Activated B cell treated with CpG ODN at 0.5 μM for 24 hours (primary cell): ENCODE measurements at regions not wholly inside any gene's neighbourhood (a gene's known extent, or its start where the extent isn't known, plus 50 kb on each side); places are given as distances from the start of the nearest gene placed in this dataset.

Source experiments
- ATAC-seq: fragments of 200-7000 bp; cut with Tn5 transposase; one replicate; pipeline ENCODE4 v1.10.0; 2021; ENCODE audit warnings: low read depth, mild to moderate bottlenecking, moderate library complexity
- CTCF ChIA-PET: fragments of 350-600 bp; sonication (Branson Sonifier 250); formaldehyde crosslinking; loops from one replicate; lab custom pipeline; 2021; ENCODE audit warnings: antibody characterized with exemption; lab: Charles Lee
- POLR2A ChIA-PET: fragments of 350-600 bp; sonication (Branson Sonifier 250); formaldehyde crosslinking; loops from one replicate; lab custom pipeline; 2021; ENCODE audit warnings: antibody characterized with exemption; lab: Charles Lee
- DNase-seq: peaks from one replicate; pipeline ENCODE4 v3.0.0; 2022
- H3K27ac Mint-ChIP-seq: one replicate; pipeline ENCODE4 v1.8.0; 2020; ENCODE audit warnings: mixed read lengths
- H3K27me3 Mint-ChIP-seq: one replicate; pipeline ENCODE4 v1.8.0; 2021; ENCODE audit warnings: mixed read lengths
- H3K36me3 Mint-ChIP-seq: one replicate; pipeline ENCODE4 v1.8.0; 2021; ENCODE audit warnings: low read depth, mixed read lengths
- H3K4me1 Mint-ChIP-seq: one replicate; pipeline ENCODE4 v1.8.0; 2021; ENCODE audit warnings: mixed read lengths
- H3K4me3 Mint-ChIP-seq: one replicate; pipeline ENCODE4 v1.8.0; 2020; ENCODE audit warnings: mild to moderate bottlenecking, mixed read lengths
- H3K9me3 Mint-ChIP-seq: one replicate; pipeline ENCODE4 v1.8.0; 2020; ENCODE audit warnings: mixed read lengths
- CTCF ChIP-seq: fragments of 200-600 bp; IDR thresholded peaks from one replicate; pipeline ENCODE4 v1.8.0; 2022; ENCODE audit warnings: antibody characterized with exemption, mild to moderate bottlenecking
- intact Hi-C: fragments of 100-400 bp; cut with micrococcal nuclease; formaldehyde crosslinking; loops from one replicate; pipeline ENCODE4 v1.15.1; 2024

- DNase-seq (no peak), ATAC-seq (no peak)
- Mint-ChIP-seq H3K27ac (no peak overlapping the region), H3K4me3 (no peak overlapping the region), H3K4me1 (no peaks in the 10 kb centered on the region), H3K36me3 (no peaks in the 10 kb centered on the region), H3K9me3 (no peaks in the 10 kb centered on the region), H3K27me3 (no peaks in the 10 kb centered on the region)
- intact Hi-C loops = no loop called here
- ChIA-PET POLR2A (no interaction called here), CTCF (no interaction called here)
- TF ChIP-seq CTCF = no peak
Measured at GRCh38 chr14:100441271-100441947, 118.3 kb downstream of the SLC25A47 start.

GRCh38 chr14:100442036-100442435 lies 118.9 kb downstream of the SLC25A47 start:
- H3K36me3 Mint-ChIP-seq = no peaks in the 10 kb centered on the region

GRCh38 chr14:100442498-100443490 lies 119.7 kb downstream of the SLC25A47 start:
- Mint-ChIP-seq H3K9me3 (no peaks in the 10 kb centered on the region), H3K4me3 (no peak overlapping the region), H3K27me3 (no peaks in the 10 kb centered on the region), H3K36me3 (no peaks in the 10 kb centered on the region), H3K4me1 (peaks cover 4% of the 10 kb centered on the region), H3K27ac (no peak overlapping the region)
- DNase-seq = no peak
- ATAC-seq = no peak
- intact Hi-C loops = no loop called here
- CTCF ChIA-PET = no interaction called here
- POLR2A ChIA-PET = no interaction called here
- TF ChIP-seq CTCF = no peak

More at GRCh38 chr14:100442036-100442435, 118.9 kb downstream of the SLC25A47 start:
- Mint-ChIP-seq H3K9me3 (no peaks in the 10 kb centered on the region), H3K27me3 (no peaks in the 10 kb centered on the region), H3K4me3 (no peak overlapping the region), H3K27ac (no peak overlapping the region), H3K4me1 (no peaks in the 10 kb centered on the region)
- TF ChIP-seq CTCF = no peak
- intact Hi-C loops = no loop called here
- POLR2A ChIA-PET = no interaction called here
- CTCF ChIA-PET = no interaction called here
- DNase-seq (no peak), ATAC-seq (no peak)

GRCh38 chr14:100443603-100444002 lies 120.5 kb downstream of the SLC25A47 start:
- no peaks in the 10 kb centered on the region for H3K9me3 Mint-ChIP-seq
- CTCF ChIA-PET = no interaction called here
- no peak overlapping the region for H3K4me3 Mint-ChIP-seq
- no peak for ATAC-seq
- no peaks in the 10 kb centered on the region for H3K36me3 Mint-ChIP-seq
- intact Hi-C loops = no loop called here
- H3K27ac Mint-ChIP-seq = no peak overlapping the region
- no peak for TF ChIP-seq CTCF
- POLR2A ChIA-PET = no interaction called here
- no peak for DNase-seq
- no peaks in the 10 kb centered on the region for H3K27me3 Mint-ChIP-seq
- H3K4me1 Mint-ChIP-seq = peaks cover 4% of the 10 kb centered on the region

DNA sequence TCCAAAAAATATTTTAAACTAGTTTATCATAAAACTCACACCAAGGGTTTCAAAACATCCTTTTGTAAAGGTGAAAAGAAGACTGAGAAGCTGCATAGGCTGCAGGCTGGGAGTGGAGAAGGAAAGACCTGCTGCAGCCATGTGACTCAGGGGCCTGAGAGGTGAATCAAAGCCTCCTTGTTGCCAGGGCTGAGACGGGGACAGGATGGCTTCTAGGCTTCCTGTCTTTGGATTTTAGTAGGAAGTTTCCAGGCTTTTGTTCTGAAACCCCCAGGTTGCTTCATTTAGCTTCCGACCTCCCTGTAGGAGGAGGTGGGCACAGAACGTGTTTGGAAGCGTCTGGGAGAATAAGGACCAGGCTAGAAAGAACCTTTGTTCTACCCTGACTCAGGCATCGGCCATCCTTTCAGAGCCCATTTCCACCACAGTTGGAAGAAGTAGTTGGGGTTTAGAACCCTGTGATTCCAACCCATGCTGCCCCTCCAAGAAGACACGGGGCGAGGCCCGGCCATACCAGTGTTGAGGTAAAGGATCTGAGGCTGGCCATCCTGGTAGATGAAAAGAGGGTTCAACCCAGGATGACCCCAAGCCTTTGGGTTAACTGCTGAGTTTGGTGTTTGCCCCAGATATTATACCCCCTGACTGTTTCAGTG lies 122.4 kb downstream of the SLC25A47 start:
- POLR2A ChIA-PET = no interaction called here
- H3K27ac Mint-ChIP-seq = no peak overlapping the region
- no peak overlapping the region for H3K4me3 Mint-ChIP-seq
- no peak for TF ChIP-seq CTCF
- H3K27me3 Mint-ChIP-seq = no peaks in the 10 kb centered on the region
- CTCF ChIA-PET = no interaction called here
- DNase-seq = no peak
- H3K4me1 Mint-ChIP-seq = peaks cover 4% of the 10 kb centered on the region
- intact Hi-C loops = no loop called here
- no peak for ATAC-seq
- no peaks in the 10 kb centered on the region for H3K9me3 Mint-ChIP-seq
- no peaks in the 10 kb centered on the region for H3K36me3 Mint-ChIP-seq
